ENCODE measurements at regions not wholly inside any gene's neighbourhood (a gene's known extent, or its start where the extent isn't known, plus 50 kb on each side); places are given as distances from the start of the nearest gene placed in this dataset.

DNA sequence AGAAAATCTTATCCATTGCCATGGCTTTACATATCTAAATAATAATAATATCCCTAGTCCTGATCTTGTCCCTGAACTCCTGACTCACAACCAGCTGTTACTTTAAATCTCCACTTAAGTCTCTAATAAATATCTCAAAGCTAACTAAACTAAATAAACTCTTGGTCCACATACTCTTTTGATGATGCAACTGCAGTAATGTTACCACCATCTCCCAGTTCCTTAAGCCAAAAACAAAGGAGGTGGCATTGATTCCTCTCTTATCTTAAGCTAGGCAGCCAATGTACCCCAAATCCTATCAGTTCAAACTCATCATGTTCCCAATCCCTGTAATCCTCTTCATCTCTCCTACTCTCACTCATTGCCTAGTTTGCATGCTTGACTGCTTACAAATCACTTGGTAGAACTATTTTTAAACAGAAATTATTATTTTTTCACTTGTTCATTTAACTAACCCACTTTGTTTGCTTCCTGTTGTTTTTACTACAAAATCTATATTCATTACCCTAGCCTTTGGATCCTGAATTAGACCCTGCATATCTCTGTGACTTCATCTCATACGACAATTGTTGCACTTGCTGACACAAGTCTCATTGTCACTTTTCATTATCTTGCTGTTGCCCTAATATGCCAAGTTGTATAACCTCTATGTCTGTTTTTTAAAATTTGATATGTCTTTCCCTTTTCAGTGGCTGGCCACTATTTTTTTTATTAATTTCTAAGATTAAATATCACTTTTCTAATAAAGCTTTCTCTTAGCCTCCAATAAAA, 462.2 kb downstream of the ZPLD1 start:
- TF ChIP-seq, protein P1, sequence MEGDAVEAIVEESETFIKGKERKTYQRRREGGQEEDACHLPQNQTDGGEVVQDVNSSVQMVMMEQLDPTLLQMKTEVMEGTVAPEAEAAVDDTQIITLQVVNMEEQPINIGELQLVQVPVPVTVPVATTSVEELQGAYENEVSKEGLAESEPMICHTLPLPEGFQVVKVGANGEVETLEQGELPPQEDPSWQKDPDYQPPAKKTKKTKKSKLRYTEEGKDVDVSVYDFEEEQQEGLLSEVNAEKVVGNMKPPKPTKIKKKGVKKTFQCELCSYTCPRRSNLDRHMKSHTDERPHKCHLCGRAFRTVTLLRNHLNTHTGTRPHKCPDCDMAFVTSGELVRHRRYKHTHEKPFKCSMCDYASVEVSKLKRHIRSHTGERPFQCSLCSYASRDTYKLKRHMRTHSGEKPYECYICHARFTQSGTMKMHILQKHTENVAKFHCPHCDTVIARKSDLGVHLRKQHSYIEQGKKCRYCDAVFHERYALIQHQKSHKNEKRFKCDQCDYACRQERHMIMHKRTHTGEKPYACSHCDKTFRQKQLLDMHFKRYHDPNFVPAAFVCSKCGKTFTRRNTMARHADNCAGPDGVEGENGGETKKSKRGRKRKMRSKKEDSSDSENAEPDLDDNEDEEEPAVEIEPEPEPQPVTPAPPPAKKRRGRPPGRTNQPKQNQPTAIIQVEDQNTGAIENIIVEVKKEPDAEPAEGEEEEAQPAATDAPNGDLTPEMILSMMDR (IDR thresholded peaks at IDR 0.05; ENCODE audit: low read depth, low read length), result no peak
- TF ChIP-seq, protein P2, sequence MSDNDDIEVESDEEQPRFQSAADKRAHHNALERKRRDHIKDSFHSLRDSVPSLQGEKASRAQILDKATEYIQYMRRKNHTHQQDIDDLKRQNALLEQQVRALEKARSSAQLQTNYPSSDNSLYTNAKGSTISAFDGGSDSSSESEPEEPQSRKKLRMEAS (IDR thresholded peaks at IDR 0.05; ENCODE audit: low read depth, low read length), result no peak
- TF ChIP-seq MYC (IDR thresholded peaks at IDR 0.05; ENCODE audit: low read depth, low read length) (no peak), POLR2A (IDR thresholded peaks at IDR 0.05; ENCODE audit: extremely low read depth, insufficient read length) (no peak)
- H3K4me3 ChIP-seq (ENCODE audit: low read depth, low read length), result no peak overlapping the region
- no peak for DNase-seq (ENCODE audit: low read depth)

DNA sequence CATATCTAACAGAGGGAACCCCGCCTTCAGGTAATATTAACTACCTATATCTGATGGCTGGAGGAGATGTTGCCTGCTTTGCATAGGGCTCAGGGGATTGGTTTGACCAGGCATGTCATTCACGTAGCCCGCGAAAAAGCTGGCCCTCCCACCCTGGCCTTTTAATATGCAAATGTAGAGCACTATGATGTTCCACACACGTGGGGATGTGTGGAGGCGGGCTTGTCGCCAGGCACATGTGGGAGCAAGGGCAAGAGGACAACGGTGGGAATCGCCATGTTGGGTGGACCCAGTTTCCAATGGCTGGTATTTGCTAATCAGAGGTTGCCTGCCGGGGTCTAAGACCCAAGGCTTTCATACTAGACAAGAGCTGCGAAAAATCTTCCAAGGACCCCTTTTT, 469.8 kb downstream of the ZPLD1 start:
- DNase-seq (ENCODE audit: low read depth), result no peak
- no peak overlapping the region for H3K4me3 ChIP-seq (ENCODE audit: low read depth, low read length)
- TF ChIP-seq, protein P2 (IDR thresholded peaks at IDR 0.05; ENCODE audit: low read depth, low read length), result no peak
- TF ChIP-seq, protein P1 (IDR thresholded peaks at IDR 0.05; ENCODE audit: low read depth, low read length), result no peak
- TF ChIP-seq POLR2A (IDR thresholded peaks at IDR 0.05; ENCODE audit: extremely low read depth, insufficient read length), result no peak
- no peak for TF ChIP-seq MYC (IDR thresholded peaks at IDR 0.05; ENCODE audit: low read depth, low read length)

DNA sequence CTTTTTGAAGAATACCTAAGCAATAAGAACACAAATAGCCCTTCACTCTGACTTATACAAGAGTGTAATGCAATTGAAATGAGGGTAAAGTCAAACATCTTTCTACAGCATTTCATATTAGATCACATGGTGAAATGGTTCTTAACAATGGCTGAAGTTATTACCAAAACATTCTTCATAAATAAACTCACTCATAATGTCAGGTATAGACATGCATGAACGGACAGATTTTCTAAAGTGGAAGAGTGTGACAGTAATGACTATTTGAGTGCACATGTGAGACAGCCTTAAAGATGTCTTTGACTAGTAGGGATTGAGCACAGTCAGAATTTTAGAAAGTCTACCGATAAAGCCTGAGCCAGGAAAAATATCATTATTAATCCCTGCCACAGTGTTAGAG, 471.0 kb downstream of the ZPLD1 start:
- DNase-seq (ENCODE audit: low read depth), result no peak
- TF ChIP-seq POLR2A (IDR thresholded peaks at IDR 0.05; ENCODE audit: extremely low read depth, insufficient read length) (no peak), MYC (IDR thresholded peaks at IDR 0.05; ENCODE audit: low read depth, low read length) (no peak)
- TF ChIP-seq, protein P2 (IDR thresholded peaks at IDR 0.05; ENCODE audit: low read depth, low read length), result no peak
- TF ChIP-seq, protein P1 (IDR thresholded peaks at IDR 0.05; ENCODE audit: low read depth, low read length), result no peak

DNA sequence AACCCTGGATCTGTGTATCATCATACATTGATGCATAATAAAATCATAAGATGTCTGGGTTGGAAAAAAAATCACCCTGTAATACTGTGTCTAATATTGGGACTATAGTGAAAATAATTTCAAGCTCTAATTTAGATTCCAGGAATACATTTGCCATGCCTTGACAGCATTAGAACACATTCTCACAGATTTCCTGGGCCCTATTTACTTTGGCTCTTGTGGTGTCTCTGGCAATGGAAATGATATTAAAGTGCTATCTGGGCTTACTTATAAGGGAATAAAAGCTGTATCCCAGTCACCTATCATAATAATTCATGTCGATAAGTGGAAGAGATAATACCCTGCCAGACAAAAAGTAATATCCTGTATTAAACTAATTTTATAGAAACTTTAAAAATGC, 472.0 kb downstream of the ZPLD1 start:
- H3K4me3 ChIP-seq (ENCODE audit: low read depth, low read length), result no peak overlapping the region
- no peak for DNase-seq (ENCODE audit: low read depth)
- TF ChIP-seq, protein P1 (IDR thresholded peaks at IDR 0.05; ENCODE audit: low read depth, low read length), result no peak
- TF ChIP-seq, protein P2 (IDR thresholded peaks at IDR 0.05; ENCODE audit: low read depth, low read length), result no peak
- TF ChIP-seq MYC (IDR thresholded peaks at IDR 0.05; ENCODE audit: low read depth, low read length) (no peak), POLR2A (IDR thresholded peaks at IDR 0.05; ENCODE audit: extremely low read depth, insufficient read length) (no peak)

More for the DNA sequence above, 471.0 kb downstream of the ZPLD1 start:
- no peak overlapping the region for H3K4me3 ChIP-seq (ENCODE audit: low read depth, low read length)

DNA sequence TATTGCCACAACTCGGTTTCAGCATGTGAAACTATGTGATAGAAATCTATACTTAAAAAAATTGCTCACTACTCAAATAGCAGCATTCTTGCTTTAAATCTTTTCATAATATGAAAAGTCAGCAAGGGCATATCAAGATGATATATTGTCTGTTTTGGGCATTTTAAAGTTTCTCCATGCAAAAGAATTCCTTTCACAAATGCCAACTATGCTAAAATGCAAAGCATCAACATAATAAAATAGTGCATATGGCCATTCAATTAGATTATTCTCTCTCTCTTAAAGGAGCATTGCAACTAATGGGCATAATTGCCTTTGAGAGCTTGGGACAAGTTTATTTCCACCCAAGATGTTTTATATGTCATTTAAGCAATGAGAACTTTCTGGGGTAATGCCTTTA, 475.1 kb downstream of the ZPLD1 start:
- TF ChIP-seq, protein P2 (IDR thresholded peaks at IDR 0.05; ENCODE audit: low read depth, low read length), result no peak
- TF ChIP-seq MYC (IDR thresholded peaks at IDR 0.05; ENCODE audit: low read depth, low read length) (no peak), POLR2A (IDR thresholded peaks at IDR 0.05; ENCODE audit: extremely low read depth, insufficient read length) (no peak)
- TF ChIP-seq, protein P1 (IDR thresholded peaks at IDR 0.05; ENCODE audit: low read depth, low read length), result no peak
- no peak for DNase-seq (ENCODE audit: low read depth)
- H3K4me3 ChIP-seq (ENCODE audit: low read depth, low read length), result no peak overlapping the region

Measured in NB4 (cell line).